ENCODE measurements at regions not wholly inside any gene's neighbourhood (a gene's known extent, or its start where the extent isn't known, plus 50 kb on each side); places are given as distances from the start of the nearest gene placed in this dataset.

DNA sequence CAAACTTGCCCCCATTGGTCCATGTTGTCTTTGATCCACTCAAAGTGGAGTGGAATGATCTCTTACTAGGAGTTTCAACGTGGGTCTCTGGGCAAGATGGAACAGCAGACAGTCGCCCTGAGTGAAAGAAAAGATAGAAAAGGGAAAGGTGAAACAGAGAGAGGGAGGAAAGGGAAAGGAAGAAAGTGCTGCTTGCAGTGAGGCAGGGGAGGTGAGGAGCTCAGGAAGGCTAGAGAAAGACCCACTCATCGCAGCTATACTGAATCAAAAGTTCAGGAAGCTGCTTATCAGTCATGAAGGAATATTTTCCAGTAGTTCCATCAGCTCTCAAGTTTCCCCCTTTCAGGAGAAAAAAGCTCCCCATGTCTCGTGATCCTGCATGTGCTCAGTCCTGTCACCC, 86.9 kb downstream of the ZNF467 start:
- TF ChIP-seq, protein P1, sequence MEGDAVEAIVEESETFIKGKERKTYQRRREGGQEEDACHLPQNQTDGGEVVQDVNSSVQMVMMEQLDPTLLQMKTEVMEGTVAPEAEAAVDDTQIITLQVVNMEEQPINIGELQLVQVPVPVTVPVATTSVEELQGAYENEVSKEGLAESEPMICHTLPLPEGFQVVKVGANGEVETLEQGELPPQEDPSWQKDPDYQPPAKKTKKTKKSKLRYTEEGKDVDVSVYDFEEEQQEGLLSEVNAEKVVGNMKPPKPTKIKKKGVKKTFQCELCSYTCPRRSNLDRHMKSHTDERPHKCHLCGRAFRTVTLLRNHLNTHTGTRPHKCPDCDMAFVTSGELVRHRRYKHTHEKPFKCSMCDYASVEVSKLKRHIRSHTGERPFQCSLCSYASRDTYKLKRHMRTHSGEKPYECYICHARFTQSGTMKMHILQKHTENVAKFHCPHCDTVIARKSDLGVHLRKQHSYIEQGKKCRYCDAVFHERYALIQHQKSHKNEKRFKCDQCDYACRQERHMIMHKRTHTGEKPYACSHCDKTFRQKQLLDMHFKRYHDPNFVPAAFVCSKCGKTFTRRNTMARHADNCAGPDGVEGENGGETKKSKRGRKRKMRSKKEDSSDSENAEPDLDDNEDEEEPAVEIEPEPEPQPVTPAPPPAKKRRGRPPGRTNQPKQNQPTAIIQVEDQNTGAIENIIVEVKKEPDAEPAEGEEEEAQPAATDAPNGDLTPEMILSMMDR (IDR thresholded peaks at IDR 0.05) = no peak
- TF ChIP-seq POLR2A (IDR thresholded peaks at IDR 0.05) = no peak
